GM10266 (cell line): ENCODE measurements at regions not wholly inside any gene's neighbourhood (a gene's known extent, or its start where the extent isn't known, plus 50 kb on each side); places are given as distances from the start of the nearest gene placed in this dataset.
A peak's percentile ranks its signal among the peaks of the same experiment; 100 is the strongest.

ENCODE experiments used
- DNase-seq: peaks from one replicate; pipeline ENCODE4 v3.0.0; 2012; ENCODE audit errors: extremely low spot score
- TF ChIP-seq, protein P1 (sequence below): IDR thresholded peaks from 2 replicates; pipeline ENCODE4 v1.5.1; 2012; ENCODE audit warnings: mild to moderate bottlenecking, low read depth; ENCODE audit not compliant: control insufficient read depth, insufficient read depth; ENCODE audit errors: missing control alignments

DNA sequence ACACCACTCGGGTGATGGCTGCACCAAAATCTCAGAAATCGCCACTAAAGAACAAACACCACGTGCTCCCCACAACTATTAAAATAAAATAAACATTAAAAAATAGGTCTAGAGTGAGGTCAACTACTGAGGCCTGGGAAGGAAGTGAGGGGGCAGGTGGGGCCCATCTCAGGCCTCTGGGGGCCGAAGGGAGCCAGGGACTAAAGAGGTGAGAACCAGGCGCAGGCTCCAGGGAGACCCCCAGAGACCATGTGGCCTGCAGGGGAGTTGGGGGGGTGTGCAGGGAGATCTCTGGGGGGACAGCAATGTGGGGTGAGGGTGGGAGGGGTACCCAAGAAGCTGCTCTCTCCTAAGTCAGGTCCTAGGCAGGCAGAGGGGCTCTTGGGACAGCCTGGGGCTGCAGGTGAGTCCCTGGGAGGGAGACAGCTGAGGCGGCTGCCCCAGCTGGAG, 111.3 kb upstream of the SMURF2 start:
- DNase-seq = peak; percentile 4
- TF ChIP-seq, protein P1, sequence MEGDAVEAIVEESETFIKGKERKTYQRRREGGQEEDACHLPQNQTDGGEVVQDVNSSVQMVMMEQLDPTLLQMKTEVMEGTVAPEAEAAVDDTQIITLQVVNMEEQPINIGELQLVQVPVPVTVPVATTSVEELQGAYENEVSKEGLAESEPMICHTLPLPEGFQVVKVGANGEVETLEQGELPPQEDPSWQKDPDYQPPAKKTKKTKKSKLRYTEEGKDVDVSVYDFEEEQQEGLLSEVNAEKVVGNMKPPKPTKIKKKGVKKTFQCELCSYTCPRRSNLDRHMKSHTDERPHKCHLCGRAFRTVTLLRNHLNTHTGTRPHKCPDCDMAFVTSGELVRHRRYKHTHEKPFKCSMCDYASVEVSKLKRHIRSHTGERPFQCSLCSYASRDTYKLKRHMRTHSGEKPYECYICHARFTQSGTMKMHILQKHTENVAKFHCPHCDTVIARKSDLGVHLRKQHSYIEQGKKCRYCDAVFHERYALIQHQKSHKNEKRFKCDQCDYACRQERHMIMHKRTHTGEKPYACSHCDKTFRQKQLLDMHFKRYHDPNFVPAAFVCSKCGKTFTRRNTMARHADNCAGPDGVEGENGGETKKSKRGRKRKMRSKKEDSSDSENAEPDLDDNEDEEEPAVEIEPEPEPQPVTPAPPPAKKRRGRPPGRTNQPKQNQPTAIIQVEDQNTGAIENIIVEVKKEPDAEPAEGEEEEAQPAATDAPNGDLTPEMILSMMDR = no peak

DNA sequence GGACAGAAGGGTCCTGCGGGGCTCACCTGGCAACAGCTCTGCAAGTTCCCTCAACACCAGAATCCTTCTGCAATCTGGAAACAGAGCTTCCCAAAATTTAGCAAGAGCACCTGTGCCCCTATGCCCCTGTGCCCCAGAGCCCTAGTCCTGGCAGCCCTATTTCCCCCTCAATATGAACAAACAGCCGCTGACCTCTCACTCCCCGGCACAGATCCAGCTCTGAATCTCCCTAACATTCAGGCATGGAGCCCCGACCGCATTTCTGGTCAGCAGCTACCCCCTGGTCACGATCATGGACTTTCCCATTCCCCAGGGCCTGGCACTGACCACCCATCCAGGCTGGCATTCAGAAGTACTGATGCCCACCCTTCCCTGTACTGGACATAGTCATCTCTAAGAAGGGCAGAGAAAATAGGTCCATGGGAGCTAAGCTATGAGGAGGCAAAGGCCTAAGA, 110.8 kb upstream of the SMURF2 start:
- DNase-seq = no peak
- TF ChIP-seq, protein P1 = no peak

GRCh38 chr17:64771980-64772844, 110.1 kb upstream of the SMURF2 start:
- TF ChIP-seq, protein P1 = no peak
- DNase-seq = peak; percentile 1

- TF ChIP-seq, protein P1 = no peak
- no peak for DNase-seq
Observed at GRCh38 chr17:64769712-64770111, 107.6 kb upstream of the SMURF2 start.

GRCh38 chr17:64767269-64767997, 105.3 kb upstream of the SMURF2 start:
- TF ChIP-seq, protein P1 = no peak
- no peak for DNase-seq

GRCh38 chr17:64765191-64765889, 103.2 kb upstream of the SMURF2 start:
- no peak for DNase-seq
- TF ChIP-seq, protein P1 = no peak
